HEK293 (cell line): ENCODE measurements at regions not wholly inside any gene's neighbourhood (a gene's known extent, or its start where the extent isn't known, plus 50 kb on each side); places are given as distances from the start of the nearest gene placed in this dataset.

Experiments
- CTCF ChIP-seq: fragments of 450-650 bp; formaldehyde crosslinking; IDR thresholded peaks from 2 replicates; pipeline ENCODE4 v1.5.1; 2016; ENCODE audit warnings: missing biosample characterization, missing genetic modification characterization
- MZF1 ChIP-seq: fragments of 450-650 bp; formaldehyde crosslinking; IDR thresholded peaks from 2 replicates; pipeline ENCODE4 v1.5.1; 2017; ENCODE audit warnings: missing biosample characterization, missing genetic modification characterization, borderline replicate concordance
- PATZ1 ChIP-seq: fragments of 450-650 bp; formaldehyde crosslinking; IDR thresholded peaks from 2 replicates; pipeline ENCODE4 v1.5.1; 2016; ENCODE audit warnings: missing biosample characterization, missing genetic modification characterization
- TCF7L2 ChIP-seq: IDR thresholded peaks from 2 replicates; pipeline ENCODE4 v1.6.1; 2011; ENCODE audit warnings: low read depth, mild to moderate bottlenecking, inconsistent platforms, low read length, moderate library complexity, borderline replicate concordance
- TRIM28 ChIP-seq: IDR thresholded peaks from 2 replicates; pipeline ENCODE4 v1.6.1; 2011; ENCODE audit warnings: low read length, control low read depth, borderline replicate concordance
- ZNF140 ChIP-seq: fragments of 450-650 bp; formaldehyde crosslinking; IDR thresholded peaks from 2 replicates; pipeline ENCODE4 v1.5.1; 2016; ENCODE audit warnings: missing biosample characterization, missing genetic modification characterization
- ZNF26 ChIP-seq: fragments of 450-650 bp; formaldehyde crosslinking; IDR thresholded peaks from 2 replicates; pipeline ENCODE4 v1.5.1; 2016; ENCODE audit warnings: missing biosample characterization, missing genetic modification characterization
- ZNF274 ChIP-seq, 2 experiments: fragments of 200-500 bp in 1 of 2; fragments of 450-650 bp in 1 of 2; sonication (Bioruptor generic) in 1 of 2; formaldehyde crosslinking in 1 of 2; IDR thresholded peaks; 2 replicates each; pipeline versions ENCODE4 v1.5.1 to v1.6.1; 2014 to 2016; ENCODE audit warnings: borderline replicate concordance in 1 of 2, inconsistent platforms in 1 of 2, low read length in 1 of 2, missing biosample characterization in 1 of 2, missing genetic modification characterization in 1 of 2
- ZNF544 ChIP-seq: fragments of 450-650 bp; formaldehyde crosslinking; IDR thresholded peaks from 2 replicates; pipeline ENCODE4 v1.5.0; 2017; ENCODE audit warnings: missing biosample characterization, missing genetic modification characterization
- ZNF585B ChIP-seq: fragments of 450-650 bp; formaldehyde crosslinking; IDR thresholded peaks from 2 replicates; pipeline ENCODE4 v1.5.1; 2016; ENCODE audit warnings: missing biosample characterization, missing genetic modification characterization

- TF ChIP-seq ZNF26, result no peak
- no peak for TF ChIP-seq CTCF (tag by site-specific recombination)
- no peak for TF ChIP-seq ZNF274 (IDR thresholded peaks at IDR 0.05; ENCODE audit: low read length)
- TF ChIP-seq ZNF274 (tag by site-specific recombination; IDR thresholded peaks at IDR 0.05; ENCODE audit: borderline replicate concordance), result no peak
- no peak for TF ChIP-seq ZNF140 (tag by site-specific recombination)
- no peak for TF ChIP-seq TCF7L2
- TF ChIP-seq TRIM28, result no peak
- no peak for TF ChIP-seq ZNF585B (tag by site-specific recombination)
- no peak for TF ChIP-seq MZF1 (tag by site-specific recombination)
- TF ChIP-seq PATZ1 (tag by site-specific recombination), result no peak; the same call in 1 of the 2 replicates
- TF ChIP-seq ZNF544 (tag by site-specific recombination), result no peak
Measured at GRCh38 chr9:136609160-136609475, 53.6 kb upstream of the EGFL7 start.
